GM12873 (cell line): ENCODE measurements at regions not wholly inside any gene's neighbourhood (a gene's known extent, or its start where the extent isn't known, plus 50 kb on each side); places are given as distances from the start of the nearest gene placed in this dataset.

ENCODE experiments used
- CTCF ChIP-seq: IDR thresholded peaks from 2 replicates; pipeline ENCODE4 v1.5.1; 2012; ENCODE audit warnings: low read depth, mild to moderate bottlenecking, moderate library complexity, low read length, control low read depth; ENCODE audit not compliant: insufficient read depth; ENCODE audit errors: missing control alignments

- no peak for TF ChIP-seq CTCF
Observed at GRCh38 chr14:81834308-81834707, 300.7 kb upstream of the SEL1L start.

GRCh38 chr14:81837304-81837703, 303.7 kb upstream of the SEL1L start:
- no peak for TF ChIP-seq CTCF

GRCh38 chr14:81839056-81839455, 305.4 kb upstream of the SEL1L start:
- no peak for TF ChIP-seq CTCF

DNA sequence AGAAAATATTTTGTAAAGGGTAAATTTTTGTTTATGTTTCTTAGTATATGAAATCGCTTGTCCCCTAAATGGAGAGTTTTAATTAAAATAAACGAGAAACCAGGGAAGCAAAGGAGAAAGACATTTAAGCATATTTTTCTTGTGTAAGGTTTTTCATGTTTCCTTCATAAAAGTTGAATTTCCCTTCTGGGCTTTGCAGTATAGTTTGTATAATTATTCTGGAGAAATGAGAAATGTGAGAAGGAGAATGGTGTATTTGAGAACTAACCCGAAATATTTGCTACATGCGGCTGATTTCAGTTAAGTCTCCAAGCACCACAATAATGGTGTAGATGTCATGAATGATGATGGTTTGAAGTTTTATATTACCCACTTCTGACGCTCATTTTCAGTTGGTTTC, 307.7 kb upstream of the SEL1L start:
- no peak for TF ChIP-seq CTCF

DNA sequence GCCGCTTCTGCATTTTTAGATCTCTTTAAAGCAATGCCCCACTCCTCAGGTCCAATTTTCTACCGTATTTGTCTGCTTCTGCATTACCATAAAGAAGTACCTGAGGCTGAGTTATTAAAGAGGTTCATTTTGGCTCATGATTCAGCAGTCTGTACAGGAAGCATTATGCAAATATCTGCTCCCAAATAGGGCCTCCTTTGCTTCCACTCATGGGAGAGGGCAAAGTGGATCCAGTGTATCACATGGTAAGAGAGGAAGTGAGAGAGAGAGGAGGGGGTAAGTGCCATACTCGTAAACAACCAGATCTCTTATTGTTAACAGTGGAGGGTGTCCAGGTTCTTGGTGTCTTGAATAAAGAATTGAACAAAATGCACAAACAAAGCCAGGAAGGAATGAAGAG, 316.1 kb upstream of the SEL1L start:
- TF ChIP-seq CTCF: no peak

DNA sequence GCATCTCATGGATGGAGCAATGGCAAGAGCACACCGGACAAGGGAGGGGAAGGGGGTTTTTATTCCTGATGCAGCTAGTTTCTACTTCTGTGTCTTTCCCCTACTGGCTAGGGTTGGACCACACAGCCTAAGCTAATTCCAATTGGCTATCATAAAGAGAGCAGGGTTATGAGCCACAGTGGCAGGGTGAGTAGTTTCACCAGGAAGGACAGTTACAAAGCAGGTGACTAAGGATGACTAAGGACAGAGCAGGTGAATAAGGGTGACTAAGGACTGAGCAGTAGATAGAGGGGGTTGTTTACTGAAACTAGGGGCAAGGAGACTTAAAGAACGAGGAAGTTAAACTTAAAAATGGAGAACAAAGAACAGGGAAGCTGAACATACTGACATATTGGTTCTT, 321.4 kb upstream of the SEL1L start:
- no peak for TF ChIP-seq CTCF

DNA sequence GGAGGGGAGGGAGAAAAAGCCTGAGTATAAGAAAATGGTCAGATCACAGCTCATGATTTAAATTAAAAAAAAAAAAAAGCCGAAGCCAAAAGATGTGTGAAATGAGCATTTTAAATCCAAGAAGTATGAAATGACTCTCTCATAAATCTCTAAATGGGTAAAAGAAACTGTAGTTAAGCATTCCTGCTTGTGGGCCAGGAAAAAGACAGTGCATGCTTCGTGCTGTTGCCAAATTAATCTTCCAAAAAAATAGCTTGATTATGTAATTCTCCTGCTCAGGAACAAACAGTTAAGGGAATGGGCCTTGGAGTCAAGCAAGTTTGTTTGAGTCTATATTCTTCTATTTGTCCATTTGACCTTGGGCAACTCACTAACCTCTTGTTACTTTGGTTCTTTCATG, 325.4 kb upstream of the SEL1L start:
- TF ChIP-seq CTCF: no peak

- TF ChIP-seq CTCF: no peak
Observed at GRCh38 chr14:81868172-81868571, 334.5 kb upstream of the SEL1L start.
